Fibroblast of lung (primary cell): ENCODE measurements at regions not wholly inside any gene's neighbourhood (a gene's known extent, or its start where the extent isn't known, plus 50 kb on each side); places are given as distances from the start of the nearest gene placed in this dataset.

ENCODE experiments used
- DNase-seq, 2 donors: peaks; one replicate each; pipeline versions ENCODE4 v3.0.0 to v3.0.0-alpha.2; 2010; ENCODE audit warnings: low read depth in 2 of 2
- H2AFZ ChIP-seq: 2 replicates; pipeline ENCODE4 v1.5.1; 2012; ENCODE audit warnings: low read length, control low read depth, inconsistent platforms
- H3K27ac ChIP-seq: 2 replicates; pipeline ENCODE4 v1.5.1; 2011; ENCODE audit warnings: low read length, control low read depth; ENCODE audit not compliant: insufficient read depth
- H3K27me3 ChIP-seq: 2 replicates; pipeline ENCODE4 v1.5.1; 2011; ENCODE audit warnings: mild to moderate bottlenecking, low read length; ENCODE audit not compliant: control insufficient read depth, insufficient read depth
- H3K36me3 ChIP-seq: 2 replicates; pipeline ENCODE4 v1.5.1; 2011; ENCODE audit warnings: low read length; ENCODE audit not compliant: control insufficient read depth, insufficient read depth
- H3K4me1 ChIP-seq: 2 replicates; pipeline ENCODE4 v1.5.1; 2011; ENCODE audit warnings: low read length; ENCODE audit not compliant: control insufficient read depth, insufficient read depth; ENCODE audit errors: extremely low read depth
- H3K4me2 ChIP-seq: 2 replicates; pipeline ENCODE4 v1.5.1; 2011; ENCODE audit warnings: low read length, control low read depth; ENCODE audit not compliant: insufficient read depth; ENCODE audit errors: extremely low read depth
- H3K4me3 ChIP-seq, 4 experiments: fragments of 200-600 bp in 1 of 4; sonication (generic) in 1 of 4; replicated peaks in 1 of 4; 2 replicates each; pipeline ENCODE4 v1.5.1; 2011 to 2016; ENCODE audit warnings: low read length in 4 of 4, low read depth in 3 of 4, mild to moderate bottlenecking in 3 of 4, control low read depth in 2 of 4, inconsistent platforms in 1 of 4, mixed read lengths in 1 of 4; ENCODE audit not compliant: insufficient read depth in 1 of 4; ENCODE audit errors: control extremely low read depth in 1 of 4
- H3K79me2 ChIP-seq: 2 replicates; pipeline ENCODE4 v1.5.1; 2012; ENCODE audit warnings: mild to moderate bottlenecking, low read length, inconsistent platforms; ENCODE audit not compliant: control insufficient read depth, insufficient read depth
- H3K9ac ChIP-seq: 2 replicates; pipeline ENCODE4 v1.5.1; 2011; ENCODE audit warnings: mild to moderate bottlenecking, low read length, control low read depth; ENCODE audit not compliant: insufficient read depth
- H3K9me3 ChIP-seq: 2 replicates; pipeline ENCODE4 v1.5.1; 2012; ENCODE audit warnings: low read depth, low read length; ENCODE audit not compliant: control insufficient read depth, insufficient read depth
- H4K20me1 ChIP-seq: 2 replicates; pipeline ENCODE4 v1.5.1; 2011; ENCODE audit warnings: low read length; ENCODE audit not compliant: control insufficient read depth, insufficient read depth; ENCODE audit errors: extremely low read depth
- EZH2 ChIP-seq: IDR thresholded peaks from 2 replicates; pipeline ENCODE4 v1.5.1; 2012; ENCODE audit warnings: low read length, control low read depth, mild to moderate bottlenecking; ENCODE audit errors: missing control alignments
- TF ChIP-seq, protein P1 (sequence below), 2 donors: IDR thresholded peaks in 1 of 2; conservative IDR thresholded peaks in 1 of 2; 1 replicate in 1 of 2; 2 replicates in 1 of 2; pipeline ENCODE4 v1.5.1; 2011 to 2012; ENCODE audit warnings: low read length in 2 of 2, control low read depth in 1 of 2, inconsistent platforms in 1 of 2, low read depth in 1 of 2, mild to moderate bottlenecking in 1 of 2

DNA sequence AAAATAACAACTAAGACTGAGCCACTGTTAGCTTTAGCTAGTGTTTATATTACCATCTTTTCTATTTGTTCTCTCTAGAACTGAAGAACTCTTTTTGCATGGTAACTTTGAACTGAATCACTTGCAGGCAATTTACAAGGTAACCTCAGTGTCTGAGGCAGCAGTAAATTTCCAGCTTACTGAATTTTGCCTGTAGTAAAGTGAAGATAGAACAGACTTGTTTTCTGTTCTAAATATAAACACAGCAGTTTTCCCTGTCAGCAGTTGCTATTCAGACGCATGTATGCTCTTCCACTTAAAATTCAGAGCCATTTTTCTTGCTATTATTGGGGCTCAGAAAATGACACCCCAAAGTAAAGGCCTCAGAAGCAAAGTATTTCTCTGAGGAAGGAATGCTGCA is 974.0 kb upstream of the GJE1 start:
- no peak overlapping the region for H3K9ac ChIP-seq
- no peaks in the 10 kb centered on the region for H3K79me2 ChIP-seq
- H2AFZ ChIP-seq, result no peak overlapping the region
- H4K20me1 ChIP-seq, result no peaks in the 10 kb centered on the region
- no peak overlapping the region for H3K4me3 ChIP-seq
- H3K27me3 ChIP-seq, result no peaks in the 10 kb centered on the region
- no peaks in the 10 kb centered on the region for H3K4me1 ChIP-seq
- H3K9me3 ChIP-seq, result no peaks in the 10 kb centered on the region
- no peak overlapping the region for H3K4me2 ChIP-seq
- H3K36me3 ChIP-seq, result no peaks in the 10 kb centered on the region
- no peak overlapping the region for H3K27ac ChIP-seq
- no peak for TF ChIP-seq EZH2
- TF ChIP-seq, protein P1, sequence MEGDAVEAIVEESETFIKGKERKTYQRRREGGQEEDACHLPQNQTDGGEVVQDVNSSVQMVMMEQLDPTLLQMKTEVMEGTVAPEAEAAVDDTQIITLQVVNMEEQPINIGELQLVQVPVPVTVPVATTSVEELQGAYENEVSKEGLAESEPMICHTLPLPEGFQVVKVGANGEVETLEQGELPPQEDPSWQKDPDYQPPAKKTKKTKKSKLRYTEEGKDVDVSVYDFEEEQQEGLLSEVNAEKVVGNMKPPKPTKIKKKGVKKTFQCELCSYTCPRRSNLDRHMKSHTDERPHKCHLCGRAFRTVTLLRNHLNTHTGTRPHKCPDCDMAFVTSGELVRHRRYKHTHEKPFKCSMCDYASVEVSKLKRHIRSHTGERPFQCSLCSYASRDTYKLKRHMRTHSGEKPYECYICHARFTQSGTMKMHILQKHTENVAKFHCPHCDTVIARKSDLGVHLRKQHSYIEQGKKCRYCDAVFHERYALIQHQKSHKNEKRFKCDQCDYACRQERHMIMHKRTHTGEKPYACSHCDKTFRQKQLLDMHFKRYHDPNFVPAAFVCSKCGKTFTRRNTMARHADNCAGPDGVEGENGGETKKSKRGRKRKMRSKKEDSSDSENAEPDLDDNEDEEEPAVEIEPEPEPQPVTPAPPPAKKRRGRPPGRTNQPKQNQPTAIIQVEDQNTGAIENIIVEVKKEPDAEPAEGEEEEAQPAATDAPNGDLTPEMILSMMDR (conservative IDR thresholded peaks at IDR 0.05 in 1 of 2, IDR thresholded peaks at IDR 0.05 in 1 of 2; ENCODE audit: low read depth in 1 of 2, low read length in 2 of 2), result no peak
- DNase-seq, result no peak

DNA sequence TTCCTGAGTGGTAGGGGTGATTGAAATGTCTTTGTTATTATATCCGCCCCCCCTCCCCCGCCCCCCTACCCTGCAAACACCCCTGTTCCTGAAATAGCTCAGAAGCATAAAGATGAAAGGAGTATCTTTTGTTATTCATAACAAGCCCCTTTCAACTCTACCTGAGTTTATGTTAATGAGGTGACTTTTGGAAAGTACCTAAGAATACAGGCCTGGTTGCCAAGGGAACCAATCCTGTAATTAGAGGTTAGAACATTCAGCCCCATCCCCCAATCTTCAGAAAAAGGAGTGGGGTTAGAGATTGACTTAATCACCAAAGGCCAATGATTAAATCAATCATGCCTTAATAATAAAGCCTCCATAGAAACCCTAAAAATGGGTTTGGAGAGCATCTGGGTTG is 979.2 kb upstream of the GJE1 start:
- H3K9me3 ChIP-seq, result no peaks in the 10 kb centered on the region
- no peaks in the 10 kb centered on the region for H3K4me1 ChIP-seq
- H3K79me2 ChIP-seq, result no peaks in the 10 kb centered on the region
- H3K27ac ChIP-seq, result no peak overlapping the region
- DNase-seq, result no peak
- no peak overlapping the region for H2AFZ ChIP-seq
- H3K4me3 ChIP-seq, result no peak overlapping the region
- no peaks in the 10 kb centered on the region for H4K20me1 ChIP-seq
- H3K4me2 ChIP-seq, result no peak overlapping the region
- H3K9ac ChIP-seq, result no peak overlapping the region
- TF ChIP-seq, protein P1 (conservative IDR thresholded peaks at IDR 0.05 in 1 of 2, IDR thresholded peaks at IDR 0.05 in 1 of 2; ENCODE audit: low read depth in 1 of 2, low read length in 2 of 2), result no peak
- no peak for TF ChIP-seq EZH2
- H3K27me3 ChIP-seq, result no peaks in the 10 kb centered on the region
- H3K36me3 ChIP-seq, result no peaks in the 10 kb centered on the region

DNA sequence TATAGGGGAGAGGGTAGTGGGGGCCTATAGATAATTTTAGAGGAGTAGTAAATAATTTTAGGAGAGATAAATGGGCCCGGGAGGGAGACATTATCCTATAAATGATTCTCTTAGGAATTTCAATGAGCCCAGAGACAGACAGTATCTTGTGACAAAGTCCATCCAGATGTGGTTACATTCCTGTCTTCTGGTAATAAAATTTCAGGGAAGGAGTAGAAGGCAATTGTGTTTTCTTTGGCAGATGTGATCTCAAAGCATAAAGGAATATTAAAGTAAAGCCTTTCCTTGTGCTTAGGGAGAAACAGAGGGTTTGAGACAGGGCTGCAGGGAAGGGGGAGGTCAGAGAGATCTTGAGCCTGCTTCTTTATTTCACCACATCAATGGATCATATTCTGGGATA is 979.8 kb upstream of the GJE1 start:
- no peaks in the 10 kb centered on the region for H4K20me1 ChIP-seq
- H2AFZ ChIP-seq, result no peak overlapping the region
- no peak overlapping the region for H3K9ac ChIP-seq
- no peak overlapping the region for H3K4me2 ChIP-seq
- H3K4me1 ChIP-seq, result no peaks in the 10 kb centered on the region
- no peak overlapping the region for H3K27ac ChIP-seq
- no peaks in the 10 kb centered on the region for H3K9me3 ChIP-seq
- H3K27me3 ChIP-seq, result no peaks in the 10 kb centered on the region
- H3K36me3 ChIP-seq, result no peaks in the 10 kb centered on the region
- H3K4me3 ChIP-seq, result no peak overlapping the region
- no peak for DNase-seq
- TF ChIP-seq EZH2, result no peak
- TF ChIP-seq, protein P1 (conservative IDR thresholded peaks at IDR 0.05 in 1 of 2, IDR thresholded peaks at IDR 0.05 in 1 of 2; ENCODE audit: low read depth in 1 of 2, low read length in 2 of 2), result no peak
- H3K79me2 ChIP-seq, result no peaks in the 10 kb centered on the region
